ENCODE measurements at regions not wholly inside any gene's neighbourhood (a gene's known extent, or its start where the extent isn't known, plus 50 kb on each side); places are given as distances from the start of the nearest gene placed in this dataset.

- TF ChIP-seq CTCF (IDR thresholded peaks at IDR 0.05; ENCODE audit: borderline replicate concordance, extremely low read depth, low read length, poor library complexity, severe bottlenecking) (no peak), EZH2 (IDR thresholded peaks at IDR 0.05; ENCODE audit: borderline replicate concordance, low read depth, low read length, severe bottlenecking) (no peak)
These were observed 55.8 kb upstream of the PITX2 start for GRCh38 chr4:110678517-110679227.

All from DND-41 (cell line).